ENCODE measurements at regions not wholly inside any gene's neighbourhood (a gene's known extent, or its start where the extent isn't known, plus 50 kb on each side); places are given as distances from the start of the nearest gene placed in this dataset.

DNA sequence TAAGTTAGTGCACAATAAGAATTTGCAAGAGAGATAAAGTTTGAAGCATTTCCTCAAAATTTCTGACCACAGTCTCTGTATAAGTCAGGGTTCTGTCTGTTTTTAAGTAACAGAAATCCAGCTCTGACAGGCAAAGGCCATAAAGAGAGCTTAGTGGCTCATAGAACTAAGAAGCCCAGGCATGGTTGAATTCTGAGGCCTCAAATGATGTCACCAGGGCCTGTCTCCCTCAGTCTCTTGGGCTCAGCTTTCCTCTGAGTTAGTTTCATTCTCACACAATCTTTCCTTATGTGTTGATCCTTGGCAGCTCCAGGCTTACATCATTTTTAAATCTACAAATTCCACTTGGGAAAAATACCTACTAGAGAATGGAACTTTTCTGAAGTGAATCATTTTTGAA is 173.4 kb upstream of the ATP2B1 start:
- TF ChIP-seq, protein P1, sequence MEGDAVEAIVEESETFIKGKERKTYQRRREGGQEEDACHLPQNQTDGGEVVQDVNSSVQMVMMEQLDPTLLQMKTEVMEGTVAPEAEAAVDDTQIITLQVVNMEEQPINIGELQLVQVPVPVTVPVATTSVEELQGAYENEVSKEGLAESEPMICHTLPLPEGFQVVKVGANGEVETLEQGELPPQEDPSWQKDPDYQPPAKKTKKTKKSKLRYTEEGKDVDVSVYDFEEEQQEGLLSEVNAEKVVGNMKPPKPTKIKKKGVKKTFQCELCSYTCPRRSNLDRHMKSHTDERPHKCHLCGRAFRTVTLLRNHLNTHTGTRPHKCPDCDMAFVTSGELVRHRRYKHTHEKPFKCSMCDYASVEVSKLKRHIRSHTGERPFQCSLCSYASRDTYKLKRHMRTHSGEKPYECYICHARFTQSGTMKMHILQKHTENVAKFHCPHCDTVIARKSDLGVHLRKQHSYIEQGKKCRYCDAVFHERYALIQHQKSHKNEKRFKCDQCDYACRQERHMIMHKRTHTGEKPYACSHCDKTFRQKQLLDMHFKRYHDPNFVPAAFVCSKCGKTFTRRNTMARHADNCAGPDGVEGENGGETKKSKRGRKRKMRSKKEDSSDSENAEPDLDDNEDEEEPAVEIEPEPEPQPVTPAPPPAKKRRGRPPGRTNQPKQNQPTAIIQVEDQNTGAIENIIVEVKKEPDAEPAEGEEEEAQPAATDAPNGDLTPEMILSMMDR (IDR thresholded peaks at IDR 0.05): no peak
- no peak for TF ChIP-seq POLR2A (IDR thresholded peaks at IDR 0.05)
